ENCODE measurements at regions not wholly inside any gene's neighbourhood (a gene's known extent, or its start where the extent isn't known, plus 50 kb on each side); places are given as distances from the start of the nearest gene placed in this dataset.

DNA sequence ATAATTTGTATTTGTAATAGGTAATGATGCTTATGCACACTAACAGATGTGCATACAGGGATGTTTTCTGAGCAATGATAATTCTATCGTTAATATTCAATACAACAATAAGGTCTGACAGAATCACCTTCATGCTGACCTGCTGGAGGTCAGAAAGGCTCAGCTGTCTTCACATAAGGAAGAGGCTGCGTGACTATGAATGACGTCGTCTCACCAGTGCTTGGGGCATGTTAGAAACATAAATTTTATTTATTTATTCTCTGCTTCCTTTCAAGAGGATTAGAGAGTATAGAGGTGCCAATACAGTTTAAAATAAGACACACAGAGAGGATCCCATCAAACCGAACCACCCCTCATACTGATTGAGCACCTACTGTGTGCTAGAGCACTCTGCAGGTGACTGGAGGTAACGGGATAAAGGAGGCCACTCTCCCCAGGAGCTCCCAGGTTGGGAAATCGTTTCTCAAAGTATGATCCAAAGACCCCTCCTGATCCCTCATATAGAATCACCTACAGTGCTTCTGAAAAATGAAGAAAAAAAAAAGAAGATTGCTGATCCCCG is 265.6 kb upstream of the NPVF start:
- Histone ChIP-seq H3K4me1 (peaks cover 0 to 8% (median 0%) of the 10 kb centered on the region in 3 donors), H3K9me3 (no peaks in the 10 kb centered on the region), H3K27me3 (no peaks in the 10 kb centered on the region), H3K27ac (no peak overlapping the region), H3K4me3 (no peak overlapping the region), H3K36me3 (no peaks in the 10 kb centered on the region)
- TF ChIP-seq POLR2AphosphoS5 (IDR thresholded peaks at IDR 0.05), result no peak
- no peak for TF ChIP-seq CTCF (IDR thresholded peaks at IDR 0.05)
- TF ChIP-seq POLR2A (IDR thresholded peaks at IDR 0.05), result no peak
- TF ChIP-seq EP300 (IDR thresholded peaks at IDR 0.05), result no peak
- WGBS, 2 donors (ENCODE audit: low coverage in 1 of 2), result 85 to 92% methylated on average over 5 to 8 of the region's 8 CpGs
- ATAC-seq, result no peak

- no peak for ATAC-seq
- Histone ChIP-seq H3K27ac (no peak overlapping the region), H3K36me3 (no peaks in the 10 kb centered on the region), H3K4me1 (peaks cover 0 to 8% (median 0%) of the 10 kb centered on the region in 3 donors), H3K4me3 (no peak overlapping the region), H3K9me3 (no peaks in the 10 kb centered on the region), H3K27me3 (no peaks in the 10 kb centered on the region)
- no peak for TF ChIP-seq POLR2AphosphoS5 (IDR thresholded peaks at IDR 0.05)
- TF ChIP-seq POLR2A (IDR thresholded peaks at IDR 0.05), result no peak
- no peak for TF ChIP-seq CTCF (IDR thresholded peaks at IDR 0.05)
- TF ChIP-seq EP300 (IDR thresholded peaks at IDR 0.05), result no peak
- 100% methylated on average over 1 of the region's 2 CpGs; no CpG with 5 or more reads in 1 of the 2 donors for WGBS, 2 donors (ENCODE audit: low coverage in 1 of 2)
Measured at GRCh38 chr7:25494896-25495295, 266.6 kb upstream of the NPVF start.

DNA sequence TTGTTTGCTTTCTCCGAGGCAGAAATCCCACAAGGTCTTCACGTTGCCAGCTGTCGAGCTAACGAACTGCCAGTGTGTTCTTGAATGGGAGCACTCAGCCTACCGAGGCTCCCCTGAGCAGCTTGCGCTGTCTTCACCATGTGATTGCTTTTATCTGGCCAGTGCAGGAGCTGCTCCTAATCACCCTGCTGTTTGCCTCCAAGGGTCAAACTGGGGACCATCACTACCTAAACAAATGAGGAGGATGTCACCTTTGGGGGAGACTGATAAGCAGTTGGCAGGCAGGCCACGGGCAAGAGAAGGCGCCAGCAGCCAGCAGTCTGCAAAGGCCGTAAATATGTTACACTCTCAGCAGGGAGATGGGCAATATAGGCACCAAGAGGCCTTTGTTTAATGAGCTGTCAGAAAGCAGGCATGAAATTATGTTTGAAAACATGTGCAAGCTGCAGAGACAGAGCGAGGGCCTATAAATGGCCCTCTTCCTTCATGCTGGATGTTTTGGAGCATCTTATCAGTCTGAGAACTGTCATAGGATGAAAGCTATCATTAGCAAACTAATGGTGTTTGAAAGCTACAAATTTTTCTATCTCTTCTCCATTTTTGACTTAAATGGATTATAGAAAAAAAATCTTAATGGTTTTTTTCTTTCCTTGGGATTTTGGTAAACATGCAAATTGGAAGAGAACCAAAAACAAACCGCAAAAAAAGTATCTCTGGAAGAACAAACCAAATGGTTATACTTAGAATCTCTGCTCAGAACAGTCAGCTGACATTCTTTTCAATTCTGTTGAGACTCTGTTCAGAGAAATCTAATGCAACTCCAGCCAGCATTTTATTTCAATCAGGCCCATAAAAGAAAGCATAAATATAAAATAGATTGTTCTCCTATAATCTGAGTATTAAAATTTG is 267.3 kb upstream of the NPVF start:
- H3K36me3 ChIP-seq, result no peaks in the 10 kb centered on the region
- no peak for ATAC-seq
- H3K27me3 ChIP-seq, result no peaks in the 10 kb centered on the region
- H3K4me1 ChIP-seq, result peaks cover 0 to 8% (median 0%) of the 10 kb centered on the region in 3 donors
- no peak for TF ChIP-seq POLR2A (IDR thresholded peaks at IDR 0.05)
- TF ChIP-seq CTCF (IDR thresholded peaks at IDR 0.05), result no peak
- no peak for TF ChIP-seq POLR2AphosphoS5 (IDR thresholded peaks at IDR 0.05)
- no peak for TF ChIP-seq EP300 (IDR thresholded peaks at IDR 0.05)
- no peak overlapping the region for H3K27ac ChIP-seq
- no peaks in the 10 kb centered on the region for H3K9me3 ChIP-seq
- no peak overlapping the region for H3K4me3 ChIP-seq
- WGBS, 2 donors (ENCODE audit: low coverage in 1 of 2), result 51 to 63% methylated on average over 4 to 10 of the region's 11 CpGs

DNA sequence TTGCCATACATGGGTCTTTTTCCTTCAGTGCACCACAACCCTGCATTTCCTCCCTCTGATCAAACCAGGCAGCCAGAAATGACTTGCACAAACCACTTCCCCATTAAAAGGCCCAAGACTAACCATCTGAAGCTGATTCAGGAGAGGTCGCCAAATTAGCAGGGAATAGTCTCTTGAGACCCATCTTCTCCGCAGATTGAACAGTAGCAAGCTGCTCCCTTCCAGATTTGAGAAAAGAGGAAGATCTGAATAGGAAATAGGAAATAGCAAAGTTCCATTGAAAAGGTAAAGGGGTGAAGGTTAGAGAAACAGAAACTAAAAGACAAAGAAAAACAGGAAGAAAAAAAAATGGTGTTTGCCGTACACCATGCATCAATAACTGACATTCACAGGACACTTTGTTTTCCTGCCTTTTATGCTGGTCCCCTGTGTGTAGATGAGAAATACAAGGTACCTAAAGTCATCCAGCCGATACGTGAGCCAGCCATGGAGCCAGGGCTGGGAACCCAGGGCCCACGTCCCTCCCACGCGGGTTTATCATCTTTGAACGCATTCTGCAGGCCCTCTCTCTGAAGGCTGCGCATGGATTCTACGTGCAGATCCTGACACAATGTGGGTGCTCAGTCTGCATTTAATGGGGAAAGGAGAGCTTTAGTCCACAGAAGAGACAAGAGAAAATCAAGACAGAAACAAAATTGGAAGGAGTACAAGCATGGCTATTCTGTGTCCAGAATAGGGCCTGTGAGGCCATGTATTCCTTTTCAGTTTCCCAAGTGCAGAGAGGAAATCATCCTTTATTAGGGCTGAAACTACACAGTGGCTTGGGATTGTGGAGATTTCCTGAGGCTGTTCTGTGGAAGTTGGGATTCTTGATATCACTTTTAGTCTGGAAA is 268.4 kb upstream of the NPVF start:
- no peak for ATAC-seq
- peaks cover 0 to 8% (median 0%) of the 10 kb centered on the region in 3 donors for H3K4me1 ChIP-seq
- H3K27ac ChIP-seq, result no peak overlapping the region
- no peaks in the 10 kb centered on the region for H3K9me3 ChIP-seq
- 84 to 90% methylated on average over 7 to 11 of the region's 11 CpGs for WGBS, 2 donors (ENCODE audit: low coverage in 1 of 2)
- no peaks in the 10 kb centered on the region for H3K36me3 ChIP-seq
- no peak overlapping the region for H3K4me3 ChIP-seq
- no peaks in the 10 kb centered on the region for H3K27me3 ChIP-seq
- TF ChIP-seq EP300 (IDR thresholded peaks at IDR 0.05) (no peak), POLR2A (IDR thresholded peaks at IDR 0.05) (no peak), POLR2AphosphoS5 (IDR thresholded peaks at IDR 0.05) (no peak)

GRCh38 chr7:25500393-25500921 is 272.2 kb upstream of the NPVF start:
- no peaks in the 10 kb centered on the region for H3K27me3 ChIP-seq
- no peak overlapping the region for H3K27ac ChIP-seq
- H3K4me3 ChIP-seq, result no peak overlapping the region
- ATAC-seq, result no peak
- no peaks in the 10 kb centered on the region for H3K9me3 ChIP-seq
- H3K4me1 ChIP-seq, result peaks cover 0 to 3% (median 0%) of the 10 kb centered on the region in 3 donors
- WGBS, 2 donors (ENCODE audit: low coverage in 1 of 2), result 53 to 69% methylated on average over 4 of the region's 4 CpGs
- TF ChIP-seq EP300 (IDR thresholded peaks at IDR 0.05), result no peak
- no peak for TF ChIP-seq CTCF (IDR thresholded peaks at IDR 0.05)
- no peak for TF ChIP-seq POLR2A (IDR thresholded peaks at IDR 0.05)
- TF ChIP-seq POLR2AphosphoS5 (IDR thresholded peaks at IDR 0.05), result no peak
- H3K36me3 ChIP-seq, result no peaks in the 10 kb centered on the region

Measured in gastroesophageal sphincter (tissue), 4 donors.